RPMI7951 (cell line): ENCODE measurements at regions not wholly inside any gene's neighbourhood (a gene's known extent, or its start where the extent isn't known, plus 50 kb on each side); places are given as distances from the start of the nearest gene placed in this dataset.
A peak's percentile ranks its signal among the peaks of the same experiment; 100 is the strongest.
"Not testable (repeated sequence)": the region's sequence is repeated elsewhere in the genome, so short reads cannot be mapped to it uniquely, and the experiment has no call there.

Source experiments
- DNase-seq: peaks from one replicate; pipeline ENCODE4 v3.0.0-alpha.2; 2012; ENCODE audit warnings: low read depth

DNA sequence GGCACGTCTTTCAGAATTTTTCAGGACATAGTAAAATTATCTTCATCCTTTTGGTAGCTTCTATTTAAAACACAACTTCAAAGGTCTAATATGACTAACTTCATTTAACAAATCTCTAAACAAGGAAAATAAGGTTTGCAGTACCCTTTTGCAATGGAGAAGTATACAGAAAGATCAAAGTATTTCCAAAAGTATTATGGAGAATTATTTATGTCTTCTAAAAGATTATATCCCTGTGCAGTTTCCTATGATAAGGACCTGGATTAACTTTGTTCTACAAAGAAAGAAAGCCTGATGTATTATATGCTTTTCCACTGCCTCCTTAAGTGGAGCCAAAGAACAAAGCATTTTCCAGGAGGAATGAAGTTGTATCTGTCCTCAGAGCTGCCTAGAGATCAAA, 353.0 kb upstream of the RUNX1 start:
- no peak for DNase-seq

DNA sequence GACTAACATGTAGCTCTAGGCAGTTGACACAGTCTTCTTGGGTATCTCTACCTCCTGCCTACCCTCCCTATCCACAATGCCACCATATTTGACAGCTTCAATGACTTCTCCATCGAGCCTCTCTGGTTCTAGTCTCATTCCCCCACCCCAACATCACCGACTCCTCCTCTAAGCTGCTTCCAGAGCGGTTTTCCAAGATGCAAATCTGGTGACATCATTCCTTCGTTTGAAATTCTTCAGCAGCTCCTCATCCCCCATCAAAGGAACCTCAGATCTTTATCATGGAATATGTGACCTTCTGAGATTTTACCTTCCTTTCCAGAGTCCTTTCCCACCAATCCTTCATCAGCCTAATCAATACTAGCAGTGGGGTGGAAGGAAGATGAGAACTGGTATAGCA, 352.4 kb upstream of the RUNX1 start:
- peak; percentile 63 for DNase-seq

DNA sequence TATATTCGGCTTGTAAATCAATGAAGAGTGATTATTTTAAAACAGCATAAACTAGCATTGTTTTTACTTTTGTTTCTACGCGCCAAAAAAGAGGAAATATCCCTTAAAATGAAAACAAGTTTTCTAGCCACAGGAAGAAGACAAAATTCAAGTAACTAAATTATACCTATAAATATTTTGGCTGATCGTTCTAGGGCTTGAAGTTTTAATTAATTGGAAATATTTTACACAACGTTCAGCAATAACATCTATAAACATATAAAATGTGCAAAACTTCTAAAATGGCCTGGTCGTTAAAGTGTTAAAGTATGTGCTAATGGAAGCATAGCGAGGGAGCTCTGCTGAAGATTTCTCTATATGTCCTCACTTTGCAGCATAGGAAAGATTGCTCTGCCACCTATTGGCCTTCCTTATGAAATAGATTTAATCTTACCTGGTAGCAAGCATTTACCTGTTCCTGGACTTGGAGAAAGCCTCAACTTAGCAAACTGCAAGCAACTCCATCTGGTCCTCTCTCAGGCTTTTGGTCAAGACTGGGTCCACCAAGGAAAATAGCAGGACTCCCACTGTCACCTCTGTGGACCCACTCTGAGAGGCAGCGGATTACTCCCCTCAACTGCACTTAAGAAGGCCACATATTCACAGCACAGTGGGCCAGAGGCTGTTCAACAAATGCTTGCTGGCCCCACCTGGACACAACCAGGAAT, 351.3 kb upstream of the RUNX1 start:
- peak; percentile 63 for DNase-seq

DNA sequence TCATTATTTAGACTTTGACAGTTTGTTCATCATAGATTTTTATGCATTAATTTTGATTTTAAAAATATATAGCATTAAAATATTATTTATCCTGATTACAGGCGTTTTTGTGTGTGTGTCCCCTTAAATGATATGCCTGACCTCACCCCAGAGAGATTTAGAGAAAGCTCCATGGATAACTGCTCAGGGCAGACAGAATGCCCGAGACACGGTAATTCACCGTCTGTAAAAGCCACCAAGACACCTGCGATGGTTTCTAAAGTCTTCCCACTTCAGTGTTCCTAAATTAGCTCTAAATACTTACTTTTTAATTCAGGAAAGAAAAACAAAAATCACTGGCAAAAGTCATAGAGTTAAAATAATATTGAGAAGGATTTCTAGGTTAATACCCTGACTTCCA, 350.6 kb upstream of the RUNX1 start:
- no peak for DNase-seq

DNA sequence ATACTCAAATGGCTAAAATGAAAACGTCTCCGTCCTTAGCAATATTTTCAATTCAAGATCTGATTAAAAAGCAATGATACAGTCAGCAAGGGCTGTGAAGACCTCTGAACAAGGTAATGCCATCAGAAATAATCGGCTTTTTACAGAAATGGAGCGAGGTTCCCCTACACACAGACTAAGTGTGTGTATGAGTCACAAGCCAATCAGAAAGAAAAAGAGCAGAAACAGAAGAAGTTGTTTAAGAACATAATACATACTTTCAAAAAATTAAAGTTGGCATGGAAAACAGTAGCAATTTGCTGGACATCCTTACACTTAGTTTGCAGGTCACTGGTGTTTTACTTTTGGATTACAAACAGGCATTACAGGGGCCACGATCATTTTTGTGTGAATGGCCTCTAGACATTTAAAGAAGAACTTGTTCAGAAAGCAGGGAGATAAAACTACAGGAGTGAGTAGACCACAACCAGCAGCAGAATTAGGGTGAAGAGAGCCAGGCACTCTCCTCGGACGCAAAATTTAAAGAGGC, 350.0 kb upstream of the RUNX1 start:
- no peak for DNase-seq

DNA sequence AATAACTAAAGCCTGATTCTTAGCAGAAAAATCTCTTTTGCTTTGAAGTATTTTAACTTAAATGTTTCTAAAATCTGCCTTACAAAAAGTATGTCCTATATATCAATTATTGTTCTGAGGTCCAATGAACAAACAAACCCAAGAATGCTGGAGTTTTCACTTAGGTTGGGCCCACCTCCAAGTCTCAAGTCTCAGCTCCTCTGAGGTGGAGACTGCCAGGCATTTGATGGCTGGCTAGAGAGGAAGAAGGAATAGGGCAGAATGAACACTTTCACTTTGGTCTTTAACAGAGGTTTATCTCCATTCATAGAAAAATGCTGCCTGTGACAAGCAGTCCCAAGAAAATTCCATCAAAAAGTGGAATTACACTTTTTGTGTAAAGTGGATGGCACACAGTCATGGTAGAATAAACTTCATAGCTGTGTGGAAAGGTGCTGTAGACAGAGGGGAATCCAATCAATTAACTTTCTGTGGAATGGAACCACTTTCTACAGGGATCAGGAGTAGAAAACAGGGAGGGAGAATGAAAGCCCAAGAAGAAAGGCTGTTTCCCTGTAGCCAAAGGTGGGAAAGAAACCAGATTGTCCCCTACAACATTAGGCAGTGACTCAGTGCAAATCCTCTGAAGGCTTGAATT, 349.4 kb upstream of the RUNX1 start:
- DNase-seq = peak; percentile 40

DNA sequence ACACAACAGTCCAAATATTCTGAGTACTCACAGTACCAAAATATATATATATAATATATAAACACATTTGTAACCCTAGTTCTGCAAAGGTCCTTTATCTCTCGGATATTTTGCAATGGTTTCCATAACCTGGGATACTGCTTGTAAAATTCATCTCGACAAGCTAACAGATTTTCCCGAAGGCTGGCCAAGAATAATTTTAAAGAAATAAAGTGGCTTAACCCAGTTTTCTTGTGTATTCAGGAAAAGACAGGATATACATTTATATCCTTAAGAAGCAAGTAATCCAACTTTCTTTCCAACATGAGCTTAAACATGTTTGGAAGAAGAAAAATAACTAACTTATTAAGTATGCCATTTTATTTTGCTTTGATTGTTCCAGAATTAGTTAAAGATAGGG, 348.7 kb upstream of the RUNX1 start:
- DNase-seq = no peak

DNA sequence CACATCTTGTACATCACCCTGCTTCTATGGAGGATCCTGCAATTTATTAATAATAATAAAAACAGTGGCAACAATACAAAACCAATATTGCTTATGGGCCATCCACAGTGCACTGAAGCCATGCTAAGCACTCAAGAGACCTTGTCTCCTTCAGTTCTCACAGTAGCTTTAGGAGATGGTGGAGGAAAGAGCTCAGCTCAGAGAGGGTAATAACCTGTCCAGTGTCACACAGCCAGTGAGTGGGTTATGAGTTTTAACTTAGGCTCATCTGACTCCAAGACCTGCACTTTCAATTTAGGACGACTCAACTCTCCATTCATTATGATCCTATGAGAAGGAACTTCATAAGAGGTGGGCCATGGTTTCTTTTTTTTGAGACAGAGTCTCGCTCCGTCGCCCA, 347.6 kb upstream of the RUNX1 start:
- no peak for DNase-seq

DNA sequence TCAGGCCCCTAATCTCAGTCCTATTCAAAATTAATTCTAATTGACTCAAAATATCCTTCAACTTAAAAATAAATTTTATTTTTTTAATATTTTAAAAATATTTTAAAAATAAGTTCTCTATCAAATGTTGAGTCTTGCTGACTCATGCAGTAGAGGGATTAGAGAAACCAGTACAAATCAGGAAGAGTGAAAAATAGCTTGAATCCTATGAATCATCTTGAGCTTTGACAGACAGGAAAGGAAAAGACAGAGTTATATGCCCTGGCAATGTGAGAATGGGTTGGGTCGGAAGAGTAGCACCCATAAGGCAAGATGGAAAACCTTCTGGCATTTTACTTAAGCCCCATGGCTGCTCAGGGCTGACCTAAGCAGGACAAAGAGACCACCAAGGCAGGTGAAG, 346.6 kb upstream of the RUNX1 start:
- peak; percentile 60 for DNase-seq

DNA sequence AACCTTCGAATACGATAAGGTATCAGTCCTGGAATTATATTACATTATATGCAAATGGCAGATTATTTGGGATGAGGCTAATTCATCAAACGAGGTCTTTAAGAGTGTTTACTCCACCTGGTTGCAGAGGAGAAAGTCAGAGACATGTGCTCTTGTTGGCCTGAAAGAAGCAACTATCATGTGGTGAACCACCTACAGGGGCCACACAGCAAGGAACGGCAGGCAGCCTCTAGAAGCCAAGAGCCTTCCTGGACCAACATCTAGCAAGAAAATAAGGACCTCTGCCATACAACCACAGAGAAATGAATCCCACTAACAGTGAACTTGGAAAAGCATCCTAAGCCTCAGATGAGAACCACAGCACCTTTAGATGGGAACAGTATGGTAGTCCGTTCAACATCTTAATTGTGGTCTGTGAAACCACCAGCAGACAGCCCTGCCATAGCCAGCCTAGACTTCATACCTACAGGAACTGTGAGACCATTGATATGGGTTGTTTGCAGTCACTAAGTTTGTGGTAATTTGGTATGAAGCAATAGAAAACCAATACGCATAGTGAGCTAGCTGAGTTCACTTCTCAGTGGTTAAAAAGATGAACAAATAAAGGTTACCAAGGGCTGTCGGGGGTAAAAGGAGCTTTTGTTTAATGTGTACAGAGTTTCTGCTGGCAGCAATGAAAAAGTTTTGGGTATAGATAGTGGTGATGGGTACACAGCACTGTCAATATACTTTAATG, 345.7 kb upstream of the RUNX1 start:
- DNase-seq = peak; percentile 33

DNA sequence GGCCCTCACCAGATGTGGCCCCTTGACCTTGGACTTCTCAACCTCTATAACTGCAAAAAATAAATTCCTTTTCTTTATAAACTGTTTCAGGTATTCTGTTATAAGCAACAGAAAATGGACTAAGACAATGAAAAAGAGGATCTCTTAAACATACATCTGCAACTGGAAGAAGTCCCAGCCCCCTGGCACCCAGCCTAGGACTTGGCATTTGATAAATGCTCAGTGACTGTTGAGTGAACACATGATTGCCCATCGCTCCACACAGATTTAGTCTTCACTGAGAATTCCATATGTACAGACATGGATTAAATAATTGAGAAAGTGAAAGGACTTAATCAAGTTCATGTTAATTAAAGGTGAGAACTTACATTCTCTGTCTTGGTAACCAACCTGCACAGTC, 344.9 kb upstream of the RUNX1 start:
- DNase-seq = no peak

DNA sequence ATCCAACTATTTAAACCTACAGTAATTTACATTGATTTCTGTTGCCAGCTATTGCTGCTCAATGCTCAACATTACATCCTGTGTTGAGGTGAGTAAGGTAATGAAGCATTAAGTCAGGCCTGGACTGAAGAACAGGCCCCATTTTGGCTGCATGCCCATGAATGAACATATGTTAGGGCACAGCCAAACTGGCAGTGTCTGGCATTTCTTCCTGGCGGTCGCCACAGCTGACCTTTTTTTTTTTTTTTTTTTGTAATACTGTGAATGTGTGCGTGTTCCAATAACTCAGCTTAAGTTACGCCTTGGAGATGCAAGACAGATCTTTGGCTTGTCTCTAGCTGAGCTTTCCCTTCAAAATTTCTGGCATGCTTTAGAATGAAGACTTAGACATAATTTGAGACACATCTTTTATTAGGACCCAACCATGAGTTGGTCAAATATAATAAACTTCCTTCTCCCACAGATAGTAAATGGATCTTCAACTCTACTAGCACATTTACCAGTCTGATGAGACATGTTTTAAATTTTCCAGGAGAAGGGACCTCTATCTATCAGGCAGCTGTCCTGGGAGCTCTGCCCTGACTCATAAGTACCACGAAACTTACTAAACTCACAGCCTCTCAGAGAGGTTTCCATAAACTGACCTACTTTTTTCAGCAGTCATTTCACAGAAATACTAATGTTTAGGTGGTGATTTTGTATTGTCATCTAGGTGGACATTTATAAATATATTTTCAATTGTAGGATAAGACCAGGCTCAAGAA, 341.1 kb upstream of the RUNX1 start:
- DNase-seq = peak; percentile 66

DNA sequence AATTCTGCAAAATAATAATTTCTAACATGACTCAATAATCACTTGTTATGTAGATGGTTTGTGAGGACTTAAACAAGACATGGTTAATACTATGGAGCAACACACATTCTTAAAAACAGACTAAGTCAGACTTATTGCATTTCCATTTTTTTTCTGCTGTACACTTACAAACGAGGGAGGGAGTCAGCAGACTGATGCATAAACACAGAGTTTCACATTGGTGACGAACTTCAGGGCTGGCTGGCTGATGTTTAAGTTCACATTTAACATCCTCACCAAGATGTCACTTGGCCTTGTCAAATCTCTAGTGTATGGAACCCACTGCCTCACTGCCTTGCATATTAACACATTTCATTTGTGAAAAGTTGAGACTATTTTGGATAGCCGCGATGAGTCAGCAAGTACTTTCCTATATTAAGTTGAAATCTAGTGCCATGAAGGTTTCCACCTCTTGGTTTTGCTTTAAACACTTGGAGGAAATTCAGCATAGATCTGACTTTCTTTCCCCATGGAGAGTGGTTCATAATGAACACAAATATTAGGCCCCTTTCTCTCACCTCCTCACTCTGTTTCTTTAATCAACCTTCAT, 337.5 kb upstream of the RUNX1 start:
- peak; percentile 11 for DNase-seq

DNA sequence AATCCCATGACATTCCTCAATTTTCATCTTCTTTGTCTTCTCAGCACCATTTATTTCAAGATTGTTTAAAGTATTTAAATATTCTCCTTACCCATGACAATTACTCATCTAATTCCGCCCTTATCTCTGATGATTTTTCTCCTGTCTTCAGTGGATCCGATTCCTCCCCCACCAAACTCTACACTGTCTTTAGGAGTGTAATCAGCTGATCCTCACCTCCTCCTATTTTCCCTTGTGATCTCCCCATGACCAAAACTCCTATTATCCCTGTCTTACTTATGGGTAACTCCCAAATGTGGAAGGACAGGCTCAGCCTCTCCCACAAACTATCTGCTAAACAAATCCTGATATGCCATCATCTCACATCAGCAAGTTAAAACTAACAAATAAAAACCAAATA, 335.3 kb upstream of the RUNX1 start:
- no peak for DNase-seq

DNA sequence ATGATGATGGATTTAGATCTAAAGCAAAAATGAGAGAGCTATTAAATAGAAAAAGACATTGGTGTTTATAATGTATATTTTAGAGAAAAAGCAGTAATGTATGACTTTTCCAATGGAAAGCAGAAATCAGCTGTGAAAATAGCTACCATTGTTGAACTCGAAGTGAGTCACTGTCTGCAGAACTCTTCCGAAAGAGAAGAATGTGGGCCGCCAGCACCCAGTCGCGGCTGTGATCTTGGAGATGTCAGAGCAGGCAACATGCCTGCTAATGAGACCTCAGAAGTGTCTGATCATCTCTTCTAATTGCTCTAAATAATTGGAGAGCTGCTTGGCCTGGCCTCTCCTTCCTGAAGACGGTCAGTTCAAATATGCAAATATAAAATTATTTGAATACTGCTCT, 333.6 kb upstream of the RUNX1 start:
- peak; percentile 48 for DNase-seq

DNA sequence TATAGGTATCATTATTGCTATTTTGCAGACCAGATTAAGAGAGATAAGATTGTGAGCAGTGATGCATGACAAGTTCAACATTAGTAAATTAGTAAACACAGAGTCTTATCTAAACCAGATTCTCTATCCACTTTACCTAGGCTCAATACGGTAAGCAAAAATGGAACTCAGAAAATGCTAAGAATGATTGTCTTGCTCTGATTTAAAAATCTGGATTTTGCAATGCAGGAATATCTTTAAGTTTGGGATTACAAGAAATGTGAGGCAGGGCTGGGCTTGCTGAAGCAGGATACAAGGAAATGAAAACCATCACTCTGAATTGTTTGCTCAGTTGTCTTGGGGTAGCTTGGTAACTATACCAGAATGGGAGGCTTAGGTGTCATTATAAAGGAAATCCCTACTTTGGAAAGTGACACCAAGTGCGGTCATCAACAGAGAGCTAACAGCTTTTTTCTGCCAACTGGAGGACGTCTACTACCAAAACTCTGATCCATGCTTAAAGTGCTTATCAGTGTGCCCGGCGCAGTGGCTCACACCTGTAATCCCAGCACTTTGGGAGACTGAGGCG, 332.7 kb upstream of the RUNX1 start:
- no peak for DNase-seq

DNA sequence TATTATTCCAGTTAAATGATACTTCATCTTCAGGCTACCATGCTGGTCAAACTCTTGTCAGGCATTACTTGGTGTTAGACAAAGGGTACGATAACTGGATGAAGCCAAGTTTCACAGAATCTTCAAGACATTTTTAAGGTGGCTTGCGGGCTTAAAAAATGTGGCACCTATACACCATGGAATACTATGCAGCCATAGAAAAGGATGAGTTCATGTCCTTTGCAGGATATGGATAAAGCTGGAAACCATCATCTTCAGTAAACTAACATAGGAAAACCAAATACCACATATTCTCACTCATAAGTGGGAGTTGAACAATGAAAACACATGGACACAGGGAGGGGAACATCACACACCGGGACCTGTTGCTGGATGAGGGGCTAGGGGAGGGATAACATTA, 331.2 kb upstream of the RUNX1 start:
- DNase-seq = not testable (repeated sequence)

DNA sequence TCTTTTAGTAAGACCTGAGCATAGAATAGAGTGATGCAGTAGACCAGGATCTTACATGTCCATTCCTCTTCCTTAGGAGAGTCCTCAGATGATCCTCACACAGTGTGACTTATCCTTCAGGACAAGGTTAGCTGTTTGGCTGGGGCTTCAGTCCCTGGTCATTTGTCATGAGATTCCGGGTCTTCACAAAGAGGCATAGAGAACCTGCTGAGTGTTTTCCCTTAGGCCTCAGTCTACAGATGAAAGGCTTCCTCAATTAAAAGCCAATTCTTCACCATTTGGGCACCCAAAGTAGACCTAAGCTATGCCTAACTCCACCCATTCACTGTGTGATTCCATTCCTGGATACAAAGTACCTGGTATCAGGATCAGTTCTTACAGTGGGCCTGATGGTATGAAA, 329.8 kb upstream of the RUNX1 start:
- DNase-seq = no peak

DNA sequence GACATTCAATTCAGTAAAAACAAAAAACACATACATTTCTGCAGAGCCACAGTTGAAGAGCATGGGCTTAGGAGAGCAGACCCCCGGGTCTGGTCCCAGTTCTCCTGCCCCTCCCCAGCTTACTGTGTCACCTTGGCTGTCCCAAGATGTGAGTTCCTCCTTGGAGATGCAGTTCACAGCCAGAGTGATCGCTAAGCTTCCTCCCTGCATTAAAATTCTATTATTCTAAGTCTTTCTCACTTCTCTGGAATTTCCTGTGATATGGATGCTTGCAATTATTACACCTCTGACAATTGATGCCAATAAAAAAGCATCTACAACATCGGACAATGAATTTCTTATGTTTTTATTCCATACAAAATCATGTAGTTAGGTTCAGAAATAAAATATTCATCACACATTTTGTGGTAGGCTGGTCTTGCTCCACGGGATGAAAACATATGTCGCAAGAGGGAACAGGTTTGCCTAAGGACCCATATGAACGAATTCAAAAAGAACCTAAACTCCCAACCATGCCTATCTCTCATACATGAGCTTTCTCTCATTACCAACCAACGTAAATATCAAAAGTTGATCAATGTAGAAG, 328.5 kb upstream of the RUNX1 start:
- no peak for DNase-seq

DNA sequence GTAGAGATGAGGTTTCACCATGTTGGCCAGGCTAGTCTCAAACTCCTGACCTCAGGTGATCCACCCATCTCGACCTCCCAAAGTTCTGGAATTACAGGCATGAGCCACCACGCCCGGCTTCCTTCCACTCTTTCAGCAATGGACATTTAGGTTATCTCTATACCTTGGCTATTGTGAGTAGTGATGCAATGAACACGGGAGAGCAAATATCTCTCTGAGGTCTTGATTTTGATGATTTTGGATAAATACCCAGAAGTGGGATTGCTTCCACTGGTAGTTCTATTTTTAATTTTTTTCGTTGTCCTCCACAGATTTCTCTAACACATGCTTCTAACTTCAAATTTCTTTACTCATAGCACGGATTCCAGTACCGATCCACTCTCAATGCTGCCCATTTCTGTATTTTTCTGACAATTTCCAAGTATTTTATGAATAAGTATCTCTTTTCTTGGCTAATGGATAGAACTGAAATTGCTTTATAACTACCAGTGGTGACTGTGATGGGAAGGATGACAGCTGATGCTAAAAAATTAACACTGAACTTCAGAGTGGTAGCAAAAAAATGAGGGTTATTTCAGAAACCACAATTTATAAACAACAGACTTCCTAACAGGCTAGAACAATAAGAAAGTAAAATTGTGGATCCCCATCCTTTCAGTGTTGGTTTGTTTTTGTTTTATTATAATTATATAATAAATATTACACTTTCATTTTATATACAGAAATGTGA, 327.5 kb upstream of the RUNX1 start:
- no peak for DNase-seq
